ENCODE measurements at regions not wholly inside any gene's neighbourhood (a gene's known extent, or its start where the extent isn't known, plus 50 kb on each side); places are given as distances from the start of the nearest gene placed in this dataset.

- TF ChIP-seq CTCF (IDR thresholded peaks at IDR 0.05 in 2 of 3, conservative IDR thresholded peaks at IDR 0.05 in 1 of 3; ENCODE audit: borderline replicate concordance in 1 of 3, insufficient read depth in 1 of 3, low read depth in 2 of 3, low read length in 2 of 3) (no peak), SIN3A (IDR thresholded peaks at IDR 0.05; ENCODE audit: low read depth) (no peak), POLR2A (IDR thresholded peaks at IDR 0.05; ENCODE audit: borderline replicate concordance, extremely low read depth, insufficient read depth, insufficient read length) (no peak), ZBTB33 (IDR thresholded peaks at IDR 0.05; ENCODE audit: extremely low read depth, insufficient replicate concordance, low read length) (no peak), EZH2phosphoT487 (IDR thresholded peaks at IDR 0.05; ENCODE audit: borderline replicate concordance) (no peak), FOSL1 (IDR thresholded peaks at IDR 0.05; ENCODE audit: low read depth) (no peak), POLR2AphosphoS5 (IDR thresholded peaks at IDR 0.05; ENCODE audit: low read depth, low read length) (no peak), SP1 (IDR thresholded peaks at IDR 0.05; ENCODE audit: low read depth) (no peak), EZH2 (IDR thresholded peaks at IDR 0.05) (no peak), REST (IDR thresholded peaks at IDR 0.05; ENCODE audit: low read depth) (no peak), ELF1 (IDR thresholded peaks at IDR 0.05; ENCODE audit: borderline replicate concordance, low read depth) (no peak)
Measured at GRCh38 chr12:94872671-94872970, 130.9 kb downstream of the NDUFA12 start.

Data from HCT116 (cell line).